HG03439 (cell line): ENCODE measurements at regions not wholly inside any gene's neighbourhood (a gene's known extent, or its start where the extent isn't known, plus 50 kb on each side); places are given as distances from the start of the nearest gene placed in this dataset.
"Not testable (repeated sequence)": the region's sequence is repeated elsewhere in the genome, so short reads cannot be mapped to it uniquely, and the experiment has no call there.

Source experiments
- ATAC-seq: cut with Tn5 transposase; IDR thresholded peaks from one replicate; pipeline ENCODE4 v1.9.1; 2021; ENCODE audit warnings: mild to moderate bottlenecking, moderate library complexity; ENCODE audit not compliant: unreplicated experiment

DNA sequence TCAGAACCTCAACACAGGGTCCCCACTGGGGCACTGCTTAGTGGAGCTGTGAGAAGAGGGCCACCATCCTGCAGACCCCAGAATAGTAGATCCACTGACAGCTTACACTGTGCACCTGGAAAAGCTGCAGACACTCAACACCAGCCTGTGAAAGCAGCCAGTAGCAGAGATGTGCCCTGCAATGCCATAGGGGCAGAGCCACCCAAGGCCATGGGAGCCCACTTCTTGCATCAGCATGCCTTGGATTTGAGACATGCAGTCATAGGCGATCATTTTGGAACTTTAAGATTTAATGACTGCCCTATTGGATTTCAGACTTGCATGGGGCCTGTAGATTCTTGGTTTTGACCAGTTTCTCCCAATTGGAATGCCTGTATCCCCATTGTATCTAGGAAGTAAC, 1962.1 kb upstream of the PRR20A start:
- ATAC-seq, result not testable (repeated sequence)

DNA sequence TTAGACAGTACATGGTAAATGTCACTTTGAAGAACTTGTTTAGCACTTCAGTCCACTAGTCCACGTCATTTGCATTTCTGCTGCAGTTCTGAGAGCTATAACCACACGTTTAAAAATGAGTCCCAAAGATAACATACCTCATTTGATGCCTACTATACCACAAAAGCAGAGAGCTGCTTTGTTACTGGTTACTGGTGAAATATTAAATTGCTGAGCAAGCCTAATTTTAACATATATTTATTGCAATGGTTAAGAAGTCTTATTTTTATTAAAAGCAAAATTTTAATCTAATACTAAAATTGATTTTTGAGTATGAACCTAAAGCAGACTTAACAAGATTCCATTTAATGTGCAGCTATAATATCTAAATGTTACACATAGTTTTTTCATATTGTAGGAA, 1949.7 kb upstream of the PRR20A start:
- ATAC-seq, result no peak

DNA sequence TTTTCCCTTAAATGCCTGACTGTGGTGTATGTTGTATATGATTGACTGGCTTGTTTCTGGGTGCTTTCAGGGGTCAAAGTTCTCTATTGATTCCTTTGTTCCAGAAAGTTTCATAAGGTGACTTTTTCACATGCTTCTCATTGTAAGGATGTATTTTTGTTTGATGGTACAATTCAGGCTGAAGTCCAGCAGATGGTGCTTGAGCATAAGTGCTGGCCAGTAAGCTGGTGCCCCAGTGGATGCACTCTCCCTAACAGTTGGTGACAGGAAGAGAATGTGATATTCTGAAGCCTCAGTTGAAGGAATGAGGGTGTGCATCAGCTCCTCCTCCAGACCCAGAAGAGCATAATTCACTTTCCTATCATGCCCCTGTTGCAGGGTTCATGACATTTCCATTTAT, 1941.6 kb upstream of the PRR20A start:
- no peak for ATAC-seq

DNA sequence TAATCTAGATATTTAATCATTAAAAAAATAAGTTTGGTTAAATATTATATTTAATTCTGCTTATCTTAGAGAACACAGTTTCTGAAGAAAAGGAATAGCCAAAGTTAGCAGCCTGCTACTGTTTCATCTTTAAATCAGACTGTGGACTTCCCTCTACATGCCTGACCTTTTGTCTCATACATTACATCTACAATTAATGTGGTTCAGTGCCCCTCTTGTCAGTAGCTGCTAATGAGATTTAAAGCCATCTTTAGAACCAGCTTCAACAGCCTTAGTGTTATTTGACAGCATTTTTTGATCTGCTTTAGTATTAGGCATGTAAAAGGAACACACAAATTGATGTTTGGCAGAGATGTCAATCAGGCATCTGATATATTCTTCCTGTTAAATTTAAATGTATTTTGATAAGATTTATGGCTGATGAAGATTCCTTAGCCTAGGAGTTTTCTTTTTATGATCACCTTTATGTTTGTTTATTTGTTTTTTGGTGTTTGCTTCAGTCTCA, 1925.8 kb upstream of the PRR20A start:
- no peak for ATAC-seq

DNA sequence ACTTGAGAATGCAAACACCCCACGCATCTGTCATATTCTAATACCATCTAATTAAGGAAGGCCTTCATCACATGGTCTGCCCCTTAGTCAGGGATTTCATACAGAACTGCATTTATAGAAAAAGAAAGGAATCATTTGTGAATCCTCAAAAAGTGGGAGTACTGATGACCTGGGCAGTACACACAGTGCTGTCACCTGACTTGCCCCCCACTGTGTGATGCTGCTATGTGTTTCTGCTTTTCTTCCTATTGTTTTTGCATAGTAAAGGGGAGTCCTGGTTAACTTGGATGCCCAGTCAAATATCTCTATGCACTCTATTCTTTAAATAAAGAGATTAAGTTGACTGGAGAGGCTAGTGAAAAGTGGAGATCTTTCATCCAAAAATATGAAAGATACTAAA, 1921.2 kb upstream of the PRR20A start:
- ATAC-seq, result no peak

DNA sequence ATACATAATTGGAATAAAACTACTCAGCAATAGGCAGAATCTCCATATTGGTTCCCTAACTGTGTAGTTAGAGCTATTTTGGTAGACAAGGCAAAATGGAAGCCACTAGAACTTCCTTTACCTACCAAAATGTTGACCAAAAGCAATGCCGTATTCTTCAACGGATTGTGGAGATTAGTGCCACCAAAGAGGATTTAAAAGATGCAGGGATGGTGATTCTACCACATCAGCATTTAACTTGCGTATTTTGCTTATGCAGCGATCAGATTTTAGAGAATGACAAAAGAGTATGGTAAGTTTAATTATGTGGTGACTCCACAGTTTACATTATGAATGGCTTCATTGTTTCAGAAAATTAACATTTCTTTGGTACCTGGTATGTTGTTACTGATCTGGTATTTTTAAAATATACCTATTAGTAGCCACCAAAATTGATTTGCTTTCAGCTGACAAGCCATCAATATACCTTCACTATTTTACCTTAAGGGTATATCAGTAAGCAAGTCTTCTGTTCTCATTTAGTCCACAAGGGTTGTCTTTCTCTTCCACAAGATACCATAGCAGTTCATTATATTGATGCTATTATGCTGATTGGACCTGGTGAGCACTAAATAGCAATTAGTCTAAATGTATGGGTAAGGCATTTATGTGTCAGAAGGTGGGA, 1910.7 kb upstream of the PRR20A start:
- ATAC-seq, result no peak

DNA sequence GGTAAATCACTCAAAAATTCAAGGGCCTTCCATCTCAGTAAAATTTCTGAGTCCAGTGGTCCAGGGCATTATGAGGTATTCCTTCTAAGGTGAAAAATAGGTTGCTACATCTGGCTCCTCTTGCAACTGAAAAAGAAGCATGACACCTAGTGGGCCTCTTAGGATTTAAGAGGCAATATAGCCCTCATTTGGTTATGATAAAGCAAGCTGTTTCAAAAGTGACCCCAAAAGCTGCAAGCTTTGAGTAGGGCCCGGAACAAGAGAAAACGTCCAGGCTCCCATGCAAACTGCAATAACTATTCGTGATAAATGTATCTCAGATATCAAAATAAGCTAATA, 1910.2 kb upstream of the PRR20A start:
- ATAC-seq, result no peak

DNA sequence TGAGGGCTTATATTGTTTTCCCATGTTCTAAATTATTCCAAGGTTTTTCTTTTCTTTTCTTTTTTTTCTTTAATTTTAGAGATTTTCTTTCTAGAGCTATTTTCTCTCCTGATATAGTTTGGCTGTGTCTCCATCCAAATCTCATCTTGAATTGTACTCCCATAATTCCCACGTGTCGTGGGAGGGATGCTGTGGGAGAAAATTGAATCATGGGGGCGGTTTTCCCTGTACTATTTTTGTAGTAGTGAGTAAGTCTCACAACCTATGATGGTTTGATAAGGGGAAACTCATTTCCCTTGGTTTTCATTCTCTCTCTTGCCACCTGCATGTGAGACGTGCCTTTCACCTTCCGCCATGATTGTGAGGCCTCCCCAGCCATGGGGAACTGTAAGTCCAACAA, 1906.4 kb upstream of the PRR20A start:
- ATAC-seq, result no peak

DNA sequence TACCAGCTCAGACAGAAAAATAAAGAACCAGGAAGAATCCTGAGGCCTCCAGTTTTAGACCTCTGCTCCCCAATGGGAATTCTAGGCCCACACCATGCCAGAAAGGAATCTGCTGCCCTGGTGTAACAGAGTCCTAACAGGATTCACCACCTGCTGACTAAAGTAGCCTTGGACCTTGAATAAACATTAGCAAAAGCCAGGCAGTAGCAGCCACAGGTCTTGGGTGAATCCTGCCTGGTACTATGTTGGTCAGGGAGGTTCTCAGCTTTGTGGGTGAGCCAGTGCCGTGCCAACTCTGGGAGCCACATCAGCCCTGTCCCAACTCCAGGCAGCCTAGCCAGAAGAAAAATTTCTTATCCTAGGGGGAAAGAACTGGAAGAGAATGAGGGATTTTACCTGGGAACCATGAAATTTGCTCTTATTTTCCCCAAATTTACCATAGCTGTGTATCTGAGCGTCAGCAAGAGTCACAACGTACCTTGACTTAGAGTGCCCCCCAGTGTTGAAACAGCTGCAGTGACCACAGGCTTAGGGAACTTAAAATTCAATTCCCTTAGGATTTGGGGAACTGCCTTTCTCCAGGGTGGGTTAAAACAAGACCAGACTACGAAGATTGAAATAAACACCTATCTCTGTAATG, 1895.6 kb upstream of the PRR20A start:
- ATAC-seq, result no peak

DNA sequence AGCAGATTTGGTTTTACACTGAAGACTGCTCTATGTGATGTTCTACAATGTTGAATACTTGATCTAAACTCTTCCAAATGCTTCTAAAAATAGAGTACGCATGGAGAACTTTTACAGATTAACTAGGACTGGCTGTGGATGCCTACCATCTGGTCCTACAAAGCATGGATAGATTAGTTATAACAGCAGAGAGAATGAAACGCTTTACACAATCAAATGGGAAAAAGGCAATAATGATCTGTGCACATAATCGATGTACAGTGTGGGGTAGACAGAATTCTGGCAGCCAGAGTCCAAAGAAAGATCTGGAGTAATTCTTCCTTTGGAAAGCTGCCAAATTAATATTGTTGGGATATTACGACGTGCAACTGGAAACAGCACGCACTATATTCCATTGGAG, 1885.5 kb upstream of the PRR20A start:
- ATAC-seq, result no peak

DNA sequence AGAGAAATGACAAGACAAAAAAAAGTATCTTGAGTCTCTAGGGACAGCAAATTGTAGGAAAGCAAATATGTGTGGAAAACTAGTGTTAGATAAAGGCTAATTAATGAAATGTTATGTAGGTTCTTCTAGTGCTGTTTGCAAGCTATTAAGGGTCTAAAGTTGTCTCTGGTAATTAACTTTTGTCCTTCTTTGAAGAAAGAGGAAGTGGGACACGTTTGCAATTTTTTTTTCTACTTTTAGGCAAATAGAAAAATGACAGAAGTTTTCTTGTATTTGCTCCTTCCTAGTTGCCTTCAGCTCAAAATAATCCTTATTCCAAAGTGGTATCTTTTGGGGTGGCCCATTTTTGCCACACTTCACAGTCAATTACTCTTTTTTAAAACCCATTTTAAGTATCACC, 1877.7 kb upstream of the PRR20A start:
- no peak for ATAC-seq

DNA sequence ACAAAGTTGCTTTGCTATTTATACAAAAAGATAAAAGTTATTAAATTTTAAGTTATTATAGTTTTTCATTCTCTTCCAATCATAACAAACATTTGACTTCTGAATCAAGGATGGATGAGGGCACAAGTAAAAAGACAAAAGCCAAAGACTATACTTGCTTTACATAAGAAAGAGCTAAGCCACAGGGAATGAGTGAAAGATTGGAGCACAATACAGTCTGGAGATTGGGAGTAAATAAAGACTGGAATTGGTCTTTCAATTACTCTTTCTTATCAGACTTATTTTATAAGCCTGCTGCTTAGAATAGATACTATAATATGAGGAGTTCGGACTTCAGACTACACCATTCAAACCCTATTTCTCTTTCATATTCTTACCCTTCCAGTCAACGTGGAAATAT, 1874.1 kb upstream of the PRR20A start:
- no peak for ATAC-seq

DNA sequence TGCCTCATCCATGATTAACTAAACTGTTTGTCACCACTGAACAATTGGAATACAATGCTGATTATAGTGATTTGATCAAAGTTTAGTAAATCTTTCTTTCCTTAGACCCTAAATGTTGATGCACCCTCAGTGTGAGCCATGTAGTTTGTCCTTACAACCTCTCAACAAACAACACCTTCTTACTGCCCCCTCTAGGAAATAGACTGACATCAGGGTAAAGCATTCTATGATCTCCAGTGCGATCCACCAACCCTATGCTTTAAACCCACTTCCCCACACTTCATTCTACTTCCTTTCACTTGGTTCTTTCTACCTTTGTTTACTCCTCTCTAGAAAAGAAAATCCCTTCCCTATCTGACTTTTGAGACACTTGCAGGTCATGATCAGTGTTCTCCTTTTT, 1842.5 kb upstream of the PRR20A start:
- no peak for ATAC-seq

DNA sequence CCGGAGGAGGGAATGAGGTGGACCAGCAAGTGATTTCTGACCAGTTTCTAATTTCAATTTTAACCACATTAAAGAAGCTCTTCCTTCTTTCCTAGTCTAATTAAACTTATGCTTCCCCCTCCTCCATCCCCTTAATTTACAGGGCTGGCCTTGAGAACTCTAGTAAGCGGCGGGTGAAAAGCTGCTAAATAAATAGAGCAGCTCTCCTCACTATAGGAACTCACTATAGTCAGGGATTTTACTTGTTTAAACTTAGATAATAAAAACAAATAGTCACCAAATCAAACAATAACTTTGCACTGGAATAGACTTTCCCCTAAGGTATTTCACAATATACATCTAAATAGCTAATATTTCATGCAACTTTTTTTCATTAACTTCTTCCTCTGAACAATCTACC, 1838.2 kb upstream of the PRR20A start:
- ATAC-seq, result no peak

DNA sequence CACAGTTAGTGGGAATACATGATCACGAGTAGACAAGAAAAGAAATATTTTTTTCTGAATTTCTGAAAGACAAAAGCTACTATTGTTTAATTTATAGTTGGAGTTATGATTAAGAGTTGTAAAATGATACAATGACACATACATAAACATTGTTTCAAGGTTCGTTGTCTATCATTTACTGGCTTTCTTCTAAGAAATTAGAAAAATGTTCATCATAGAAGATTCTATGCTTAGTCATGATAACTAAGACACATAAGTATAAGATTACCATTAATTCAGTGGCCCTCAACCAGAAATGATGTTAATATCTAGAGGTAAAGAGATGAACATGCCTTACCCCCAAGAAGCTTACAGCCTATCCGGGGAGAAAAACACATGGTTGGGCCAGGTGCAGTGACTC, 1832.8 kb upstream of the PRR20A start:
- ATAC-seq, result no peak

DNA sequence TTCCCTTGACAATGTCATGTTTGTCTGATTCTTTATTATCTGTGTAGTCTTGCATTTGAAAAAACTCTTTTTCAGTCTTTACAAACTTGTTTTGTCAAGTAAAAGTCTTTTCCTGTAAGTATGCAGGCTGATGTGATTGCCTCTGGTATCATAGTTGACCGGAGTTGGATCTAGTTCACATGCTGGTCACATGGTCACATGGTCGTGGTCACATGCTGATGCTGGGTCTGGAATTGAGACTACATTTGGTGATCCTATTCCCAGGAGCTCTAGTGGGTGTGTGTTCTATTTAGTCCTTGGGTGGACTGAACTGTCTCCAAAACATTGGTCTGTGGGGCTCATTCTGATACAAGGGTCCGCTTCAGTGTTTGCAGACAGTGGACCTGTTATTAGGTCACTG, 1798.8 kb upstream of the PRR20A start:
- no peak for ATAC-seq

DNA sequence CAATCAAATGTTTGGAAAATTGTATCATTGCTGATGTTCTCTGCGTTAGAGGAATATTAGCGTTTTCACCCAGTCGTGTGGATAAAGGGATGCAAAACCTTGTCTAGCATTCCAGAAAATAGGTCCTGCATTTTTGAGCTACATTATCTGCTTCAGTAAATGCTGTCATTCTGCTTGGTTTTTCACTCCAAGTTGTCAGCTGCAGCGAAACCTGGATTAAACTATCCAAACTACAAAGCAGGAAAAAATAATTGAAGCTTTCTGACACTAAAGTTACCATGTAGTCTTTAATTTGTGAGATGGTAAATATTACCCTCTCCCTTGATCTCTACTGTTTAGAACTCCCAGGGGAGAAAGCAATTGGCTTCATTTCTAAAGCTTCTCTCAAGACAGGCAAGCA, 1795.5 kb upstream of the PRR20A start:
- no peak for ATAC-seq

DNA sequence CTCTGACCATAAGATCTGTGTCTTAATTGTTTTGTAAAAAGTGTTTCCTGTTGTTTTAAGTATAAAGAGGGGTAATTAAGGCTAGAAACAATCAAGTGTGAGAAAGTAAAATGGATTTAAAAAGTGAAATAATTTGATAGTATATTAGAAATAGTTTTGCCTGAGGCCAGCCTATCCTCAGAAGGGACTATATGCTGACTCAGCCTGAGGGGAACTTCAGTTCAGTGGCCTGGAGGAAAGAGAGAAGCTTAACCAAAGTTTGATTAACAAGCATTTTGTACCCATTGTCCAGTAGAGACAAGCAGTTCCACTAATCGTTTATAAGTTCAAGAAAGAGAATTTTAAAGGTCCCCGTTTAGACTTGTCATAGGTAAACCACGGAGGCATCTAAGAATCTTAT, 1793.2 kb upstream of the PRR20A start:
- ATAC-seq, result no peak

DNA sequence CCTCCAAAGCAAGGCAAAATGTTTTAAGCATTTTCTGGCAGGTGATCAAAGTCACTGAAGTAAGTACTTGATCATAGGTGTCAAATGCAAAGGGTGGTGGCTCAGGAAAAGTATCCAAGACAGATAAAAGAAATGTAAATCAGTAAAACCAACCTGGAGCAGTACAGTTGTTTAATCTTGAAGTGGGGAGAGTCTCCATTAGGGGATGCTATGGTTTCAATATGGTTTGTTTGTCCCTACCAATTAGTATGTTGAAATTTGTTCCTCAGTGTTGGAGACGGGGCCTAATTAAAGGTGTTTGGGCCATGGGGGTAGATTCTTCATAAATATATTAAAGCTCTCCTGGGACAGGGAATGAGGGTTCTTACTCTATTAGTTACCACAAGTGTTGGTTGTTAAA, 1781.7 kb upstream of the PRR20A start:
- ATAC-seq, result no peak

DNA sequence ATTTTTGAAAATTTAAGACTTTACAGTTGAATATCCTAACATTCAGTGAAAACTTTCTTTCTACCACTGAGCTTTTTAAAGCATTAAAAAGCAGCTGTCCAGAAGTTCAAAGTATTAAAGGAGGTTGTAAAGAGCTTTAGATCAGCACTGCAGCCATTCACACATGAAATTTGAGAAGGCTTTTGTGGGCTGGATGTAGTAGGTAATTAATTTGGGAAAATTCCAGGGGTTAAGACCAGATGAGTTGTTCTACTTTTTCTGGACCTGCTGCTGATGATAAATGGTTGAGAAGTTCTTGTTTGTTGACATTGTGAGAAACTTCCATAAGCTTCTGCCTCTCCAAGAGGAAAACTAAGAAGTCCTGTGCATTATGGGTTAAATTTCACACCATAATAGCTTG, 1779.6 kb upstream of the PRR20A start:
- ATAC-seq, result no peak

DNA sequence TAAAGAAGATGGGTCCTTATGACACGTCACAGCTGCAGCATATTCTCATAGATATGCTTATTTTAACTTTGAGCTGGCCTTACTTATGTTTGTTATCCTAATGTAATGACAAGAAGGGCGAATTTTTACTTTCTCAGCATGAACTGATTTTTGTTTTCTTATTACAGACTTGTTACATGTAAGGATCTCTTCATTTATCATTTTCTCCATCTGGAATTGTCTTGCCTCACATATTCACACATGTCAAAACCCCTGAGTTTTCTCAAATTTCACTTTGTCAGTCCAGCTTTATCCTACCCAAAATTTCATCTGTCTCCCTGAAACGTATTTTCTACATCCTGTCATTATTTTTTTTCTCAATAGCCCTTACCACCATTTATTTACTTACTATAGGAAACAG, 1774.0 kb upstream of the PRR20A start:
- ATAC-seq, result no peak

DNA sequence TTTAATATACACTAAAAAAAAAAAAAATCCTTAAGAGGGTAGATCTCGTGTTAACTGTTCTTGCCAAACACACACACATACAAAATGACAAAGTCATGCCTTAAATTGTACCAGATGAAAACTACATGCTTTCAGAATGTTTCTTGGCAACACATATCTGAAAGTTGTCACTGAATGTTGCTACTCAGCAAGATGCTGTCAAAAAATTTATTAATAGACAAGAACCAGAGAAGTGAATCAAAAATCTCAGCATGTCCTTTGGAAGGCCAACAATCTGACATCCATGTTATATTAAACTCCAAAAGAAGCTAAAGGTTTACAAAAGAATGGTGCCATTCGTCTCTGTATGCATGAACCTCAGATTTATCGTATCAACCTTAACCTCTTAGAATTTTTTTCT, 1746.2 kb upstream of the PRR20A start:
- ATAC-seq, result no peak

DNA sequence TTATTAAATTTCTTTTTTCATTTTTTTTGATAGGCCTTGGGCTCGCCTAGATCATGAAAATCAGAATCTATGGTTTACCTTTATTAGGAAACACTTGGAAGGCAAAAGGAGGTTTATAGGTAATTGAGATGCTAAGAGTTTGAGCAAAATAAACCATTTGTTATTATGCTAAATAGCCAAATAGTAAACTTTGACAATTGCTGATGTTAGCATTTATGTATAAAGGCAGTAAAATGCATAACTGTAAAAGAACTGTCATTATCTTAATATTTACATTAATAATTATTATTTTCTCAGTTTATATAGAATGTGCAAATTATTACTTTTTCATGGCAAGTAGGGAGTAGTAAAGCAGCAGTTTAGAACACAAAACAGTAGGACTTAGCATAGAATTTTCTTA, 1737.8 kb upstream of the PRR20A start:
- ATAC-seq, result no peak
